Neural progenitor cell (in vitro differentiated cells): ENCODE measurements at regions not wholly inside any gene's neighbourhood (a gene's known extent, or its start where the extent isn't known, plus 50 kb on each side); places are given as distances from the start of the nearest gene placed in this dataset.

Source experiments
- DNase-seq: peaks from one replicate; pipeline ENCODE4 v3.0.0-alpha.2; 2016; ENCODE audit warnings: low spot score
- H2AFZ ChIP-seq: fragments of 200-600 bp; sonication (generic); replicated peaks from 2 replicates; pipeline ENCODE4 v1.6.1; 2016; ENCODE audit warnings: antibody characterized with exemption
- H3F3A ChIP-seq: fragments of 200-600 bp; sonication (generic); 2 replicates; pipeline ENCODE4 v1.6.1; 2016; ENCODE audit warnings: antibody characterized with exemption, low read depth
- H3K27ac ChIP-seq: fragments of 200-600 bp; sonication (generic); 2 replicates; pipeline ENCODE4 v1.5.1; 2016; ENCODE audit warnings: mild to moderate bottlenecking
- H3K27me3 ChIP-seq: fragments of 200-600 bp; sonication (generic); 2 replicates; pipeline ENCODE4 v1.6.1; 2016; ENCODE audit warnings: mild to moderate bottlenecking, moderate library complexity
- H3K36me3 ChIP-seq: fragments of 200-600 bp; sonication (generic); 2 replicates; pipeline ENCODE4 v1.5.1; 2016
- H3K4me1 ChIP-seq: fragments of 200-600 bp; sonication (generic); 2 replicates; pipeline ENCODE4 v1.6.1; 2016; ENCODE audit warnings: mixed run types
- H3K4me2 ChIP-seq: fragments of 200-600 bp; sonication (generic); 2 replicates; pipeline ENCODE4 v1.6.1; 2016
- H3K4me3 ChIP-seq: fragments of 200-600 bp; sonication (generic); 2 replicates; pipeline ENCODE4 v1.5.1; 2016
- H3K79me2 ChIP-seq: fragments of 200-600 bp; sonication (generic); 2 replicates; pipeline ENCODE4 v1.6.1; 2016; ENCODE audit warnings: low read depth
- H3K9ac ChIP-seq: fragments of 200-600 bp; sonication (generic); 2 replicates; pipeline ENCODE4 v1.6.1; 2016
- H3K9me3 ChIP-seq: fragments of 200-600 bp; sonication (generic); 2 replicates; pipeline ENCODE4 v1.5.1; 2016; ENCODE audit warnings: low read depth
- H4K20me1 ChIP-seq: fragments of 200-600 bp; sonication (generic); 2 replicates; pipeline ENCODE4 v1.6.1; 2016; ENCODE audit warnings: low read depth
- H3K27ac Mint-ChIP-seq: 3 replicates; pipeline ENCODE4 v1.8.0; 2021; ENCODE audit warnings: mixed read lengths
- H3K27me3 Mint-ChIP-seq: 2 replicates; pipeline ENCODE4 v1.8.0; 2022; ENCODE audit warnings: low read depth, mild to moderate bottlenecking, inconsistent platforms, moderate library complexity, mixed read lengths; ENCODE audit not compliant: insufficient read depth
- H3K36me3 Mint-ChIP-seq: 3 replicates; pipeline ENCODE4 v1.8.0; 2021; ENCODE audit warnings: mixed read lengths
- H3K4me1 Mint-ChIP-seq: 3 replicates; pipeline ENCODE4 v1.8.0; 2021; ENCODE audit warnings: mixed read lengths
- H3K4me3 Mint-ChIP-seq: 3 replicates; pipeline ENCODE4 v1.8.0; 2021; ENCODE audit warnings: mild to moderate bottlenecking, moderate library complexity, mixed read lengths
- H3K9me3 Mint-ChIP-seq: 3 replicates; pipeline ENCODE4 v1.8.0; 2020; ENCODE audit warnings: mixed read lengths
- CTCF ChIP-seq: fragments of 200-600 bp; sonication (generic); IDR thresholded peaks from 2 replicates; pipeline ENCODE4 v1.5.1; 2017; ENCODE audit warnings: antibody characterized with exemption, mild to moderate bottlenecking
- EZH2 ChIP-seq: fragments of 200-600 bp; sonication (generic); IDR thresholded peaks from 2 replicates; pipeline ENCODE4 v1.6.1; 2017; ENCODE audit warnings: antibody characterized with exemption, mild to moderate bottlenecking, moderate library complexity
- EZH2phosphoT487 ChIP-seq: fragments of 200-600 bp; sonication (generic); IDR thresholded peaks from 2 replicates; pipeline ENCODE4 v1.6.1; 2017; ENCODE audit warnings: antibody characterized with exemption

DNA sequence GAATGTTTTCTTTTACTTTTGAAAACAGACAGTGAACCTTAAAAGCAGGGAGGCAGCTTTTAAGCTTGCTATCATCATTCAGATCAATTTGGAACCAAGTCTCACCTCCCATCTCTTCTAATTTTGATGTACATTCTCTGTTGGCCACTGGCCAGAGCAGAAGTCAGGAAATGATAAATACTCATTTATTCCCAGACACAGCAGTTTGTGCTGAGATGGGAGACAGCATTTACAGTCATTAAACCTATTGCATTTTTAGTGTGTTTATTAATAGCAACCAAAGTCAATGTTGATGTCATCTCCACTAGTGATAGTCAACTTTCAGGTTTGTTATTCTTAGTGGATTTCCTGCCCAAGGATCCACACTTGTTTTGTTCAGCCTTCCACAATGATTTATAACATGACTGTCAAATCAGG, 320.0 kb upstream of the ATP2B1 start:
- Histone ChIP-seq H3K79me2 (no peaks in the 10 kb centered on the region), H3K9me3 (no peaks in the 10 kb centered on the region), H3K4me2 (no peak overlapping the region), H3K27me3 (no peaks in the 10 kb centered on the region), H3K4me1 (no peaks in the 10 kb centered on the region), H3F3A (no peaks in the 10 kb centered on the region), H3K9ac (no peak overlapping the region), H3K27ac (no peak overlapping the region), H4K20me1 (no peaks in the 10 kb centered on the region), H3K36me3 (no peaks in the 10 kb centered on the region), H3K4me3 (no peak overlapping the region), H2AFZ (no peak overlapping the region)
- no peak for DNase-seq
- Mint-ChIP-seq H3K9me3 (peaks cover 2% of the 10 kb centered on the region), H3K27ac (no peak overlapping the region), H3K4me3 (no peak overlapping the region), H3K4me1 (peaks cover 3% of the 10 kb centered on the region), H3K27me3 (no peaks in the 10 kb centered on the region), H3K36me3 (no peaks in the 10 kb centered on the region)
- no peak for TF ChIP-seq CTCF
- no peak for TF ChIP-seq EZH2
- no peak for TF ChIP-seq EZH2phosphoT487

DNA sequence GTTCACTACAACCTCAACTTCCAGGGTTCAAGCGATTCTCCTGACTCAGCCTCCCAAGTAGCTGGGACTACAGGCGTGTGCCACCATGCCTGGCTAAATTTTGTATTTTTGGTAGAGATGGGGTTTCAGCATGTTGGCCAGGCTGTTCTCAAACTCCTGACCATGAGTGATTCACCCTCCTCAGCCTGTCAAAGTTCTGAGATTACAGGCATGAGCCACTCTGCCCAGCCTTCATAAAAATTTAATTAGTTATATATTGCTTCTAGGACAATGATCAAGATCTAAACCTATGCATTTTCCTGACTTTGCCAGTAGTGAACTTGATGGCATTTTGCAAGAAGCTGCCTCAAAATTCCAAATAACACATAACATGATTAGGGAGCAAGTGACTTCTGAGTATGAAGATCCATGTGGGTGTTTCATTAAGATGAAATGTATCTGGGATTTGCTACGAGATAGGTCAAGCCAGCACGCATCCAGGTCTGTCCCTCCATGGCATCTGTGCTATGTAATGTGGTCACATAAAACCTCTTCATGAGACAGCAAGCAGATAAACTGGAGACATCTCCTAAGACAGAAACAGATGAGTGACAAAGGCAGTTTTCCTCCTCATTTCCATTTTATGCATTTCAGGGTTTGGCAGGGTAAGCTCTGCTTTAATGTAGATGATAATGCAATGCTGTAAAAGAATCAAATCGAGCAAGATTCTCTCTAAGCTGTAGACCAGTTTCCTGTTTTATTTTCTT, 319.4 kb upstream of the ATP2B1 start:
- Mint-ChIP-seq H3K4me1 (peaks cover 6% of the 10 kb centered on the region), H3K9me3 (peaks cover 2% of the 10 kb centered on the region), H3K27me3 (no peaks in the 10 kb centered on the region), H3K36me3 (no peaks in the 10 kb centered on the region), H3K27ac (no peak overlapping the region), H3K4me3 (no peak overlapping the region)
- no peak overlapping the region for H3K9ac ChIP-seq
- no peaks in the 10 kb centered on the region for H3F3A ChIP-seq
- TF ChIP-seq EZH2phosphoT487: no peak
- TF ChIP-seq CTCF: no peak
- no peak for TF ChIP-seq EZH2
- H3K79me2 ChIP-seq: no peaks in the 10 kb centered on the region
- H2AFZ ChIP-seq: no peak overlapping the region
- H3K27ac ChIP-seq: no peak overlapping the region
- H3K4me3 ChIP-seq: no peak overlapping the region
- H3K4me1 ChIP-seq: peaks cover under 1% of the 10 kb centered on the region
- H3K9me3 ChIP-seq: no peaks in the 10 kb centered on the region
- H4K20me1 ChIP-seq: no peaks in the 10 kb centered on the region
- DNase-seq: no peak
- H3K27me3 ChIP-seq: no peaks in the 10 kb centered on the region
- H3K4me2 ChIP-seq: no peak overlapping the region
- no peaks in the 10 kb centered on the region for H3K36me3 ChIP-seq

DNA sequence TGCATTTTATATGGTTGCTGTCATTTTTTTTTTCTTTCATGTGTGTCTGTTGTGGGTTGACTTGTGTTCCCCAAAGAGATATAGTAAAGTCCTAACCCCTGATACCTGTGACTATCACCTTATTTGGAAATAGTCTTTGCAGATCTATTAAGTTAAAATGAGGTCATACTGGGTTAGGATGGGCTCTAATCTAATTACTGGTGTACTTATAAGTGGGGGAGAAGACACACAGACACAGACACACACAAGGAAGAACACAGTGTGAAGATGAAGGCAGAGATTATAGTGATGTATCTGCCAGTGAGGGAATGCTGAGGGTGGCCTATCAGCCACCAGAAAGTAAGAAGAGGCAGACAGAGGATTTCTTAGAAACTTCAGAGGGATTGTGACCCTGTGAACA, 318.4 kb upstream of the ATP2B1 start:
- no peaks in the 10 kb centered on the region for H3K36me3 ChIP-seq
- Mint-ChIP-seq H3K4me1 (peaks cover 6% of the 10 kb centered on the region), H3K36me3 (no peaks in the 10 kb centered on the region), H3K27ac (peak overlapping the region; percentile 43), H3K4me3 (no peak overlapping the region), H3K9me3 (peaks cover 2% of the 10 kb centered on the region), H3K27me3 (no peaks in the 10 kb centered on the region)
- H2AFZ ChIP-seq: peak overlapping the region; percentile 31
- no peaks in the 10 kb centered on the region for H3K9me3 ChIP-seq
- no peak overlapping the region for H3K4me3 ChIP-seq
- H3K9ac ChIP-seq: no peak overlapping the region
- DNase-seq: no peak
- no peaks in the 10 kb centered on the region for H3F3A ChIP-seq
- TF ChIP-seq EZH2 (no peak), EZH2phosphoT487 (no peak), CTCF (no peak)
- no peaks in the 10 kb centered on the region for H4K20me1 ChIP-seq
- no peaks in the 10 kb centered on the region for H3K79me2 ChIP-seq
- H3K4me1 ChIP-seq: peaks cover 4% of the 10 kb centered on the region
- H3K4me2 ChIP-seq: no peak overlapping the region
- H3K27ac ChIP-seq: no peak overlapping the region
- H3K27me3 ChIP-seq: no peaks in the 10 kb centered on the region
